Hematopoietic multipotent progenitor cell treated with erythropoietin and hydrocortisone succinate and interleukin-3 and kit ligand, for 15 days (in vitro differentiated cells): ENCODE measurements at regions not wholly inside any gene's neighbourhood (a gene's known extent, or its start where the extent isn't known, plus 50 kb on each side); places are given as distances from the start of the nearest gene placed in this dataset.

ENCODE experiments used
- DNase-seq: peaks from one replicate; pipeline ENCODE4 v3.0.0-alpha.2; 2015; ENCODE audit warnings: low spot score

DNA sequence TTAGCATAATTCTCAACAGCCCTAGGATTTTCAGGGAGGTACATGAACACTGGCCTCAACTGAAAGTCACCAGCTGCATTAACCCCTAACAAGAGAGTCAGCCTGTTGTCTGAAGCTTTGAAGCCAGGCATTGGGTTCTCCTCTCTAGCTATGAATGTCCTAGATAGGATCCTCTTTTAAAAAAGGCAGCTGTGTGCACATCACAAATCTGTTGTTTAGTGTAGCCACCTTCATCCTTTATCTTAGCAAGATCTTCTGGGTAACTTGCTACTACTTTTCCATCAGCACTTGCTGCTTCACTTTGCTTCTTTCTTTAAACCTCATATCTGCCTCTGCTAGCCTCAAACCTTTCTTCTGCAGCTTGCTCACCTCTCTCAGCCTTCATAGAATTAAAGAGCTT, 1692.1 kb downstream of the EFNB2 start:
- DNase-seq: no peak

DNA sequence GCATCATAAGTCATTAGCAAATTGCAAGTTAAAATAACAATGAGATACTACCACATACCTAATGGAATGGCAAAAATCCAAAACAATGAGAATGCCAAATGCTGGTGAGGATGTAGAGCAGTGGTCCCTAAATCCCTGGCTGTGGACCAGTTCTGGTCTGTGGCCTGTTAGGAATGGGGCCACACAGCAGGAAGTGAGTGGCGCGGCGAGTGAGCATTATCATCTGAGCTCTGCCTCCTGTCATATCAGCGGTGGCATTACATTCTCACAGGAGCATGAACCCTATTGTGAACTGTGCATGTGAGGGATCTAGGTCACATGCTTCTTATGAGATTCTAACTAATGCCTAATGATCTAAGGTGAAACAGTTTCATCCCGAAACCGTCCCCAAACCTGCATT, 1694.4 kb downstream of the EFNB2 start:
- DNase-seq: no peak

DNA sequence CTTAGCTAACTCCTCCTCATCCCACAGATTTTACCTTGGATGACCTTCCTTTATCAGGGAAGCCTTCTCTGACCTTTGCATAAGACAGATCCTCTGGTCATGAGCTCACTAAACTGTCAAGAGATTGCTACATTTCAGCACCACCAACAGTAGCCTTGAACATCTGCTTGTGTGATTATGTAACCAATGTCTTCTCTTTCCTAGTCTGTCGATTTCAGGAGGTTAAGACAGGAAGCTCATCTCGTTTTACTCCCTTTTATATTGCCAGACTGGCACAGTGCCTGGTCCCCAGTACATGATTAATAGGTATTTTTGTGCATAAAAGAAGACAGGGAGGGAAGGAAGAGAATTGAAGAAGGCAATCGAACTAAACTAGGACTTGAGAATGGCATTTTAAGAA, 1697.7 kb downstream of the EFNB2 start:
- no peak for DNase-seq

DNA sequence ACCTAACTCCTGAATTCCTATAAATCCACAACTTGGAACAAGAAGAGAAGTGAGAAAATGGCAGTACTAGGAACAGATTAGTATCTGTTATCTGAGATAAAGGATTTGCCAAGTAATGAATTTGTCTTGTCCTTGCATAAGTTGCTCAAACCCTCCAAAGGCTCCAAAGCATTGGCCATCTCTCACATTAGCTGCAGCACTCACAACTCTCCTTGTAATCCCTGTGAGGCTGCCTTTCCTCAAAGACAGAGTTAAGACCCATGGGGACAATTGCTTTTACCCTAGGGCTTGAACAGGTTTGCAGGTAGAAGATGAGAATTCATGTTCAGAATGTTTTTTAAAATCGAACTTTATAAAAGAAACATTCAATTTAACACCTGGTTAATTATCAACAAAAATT, 1702.2 kb downstream of the EFNB2 start:
- no peak for DNase-seq

DNA sequence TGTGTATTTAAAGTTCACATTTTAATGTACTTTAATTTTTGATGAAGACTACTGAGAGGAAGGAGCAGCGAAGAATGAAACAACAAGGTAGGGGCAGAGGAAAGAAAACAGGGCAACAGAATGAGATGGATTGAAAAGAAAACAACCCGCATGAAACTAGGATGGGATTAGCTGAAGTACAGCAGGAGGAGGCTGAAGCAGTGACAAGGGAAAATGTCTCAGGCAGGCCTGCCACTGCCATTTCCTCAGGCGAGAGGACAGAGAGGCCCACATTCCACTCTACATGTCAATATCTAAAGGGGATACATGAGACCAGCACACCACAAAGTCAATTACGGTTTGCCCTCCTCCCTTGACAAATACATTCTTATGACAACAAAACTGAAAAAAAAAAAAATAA, 1703.2 kb downstream of the EFNB2 start:
- DNase-seq: no peak

DNA sequence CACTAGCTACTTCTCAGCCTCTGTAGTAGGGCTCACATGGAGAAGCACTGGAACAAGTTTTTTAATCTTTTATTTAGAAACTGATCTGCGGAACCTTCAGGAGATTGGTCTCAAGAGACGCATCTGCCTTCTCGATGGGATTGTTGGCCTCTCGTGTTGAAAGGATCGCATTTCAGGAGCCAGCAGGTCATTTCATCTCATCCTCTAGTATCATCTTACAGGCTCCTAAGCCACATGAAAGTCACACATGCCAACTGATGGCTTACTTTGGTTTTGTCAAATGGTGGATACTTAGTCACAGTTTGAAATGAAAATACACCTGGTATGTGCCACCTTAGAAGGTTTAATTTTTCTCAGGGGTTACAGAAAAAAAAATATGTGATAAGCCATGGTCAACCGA, 1703.6 kb downstream of the EFNB2 start:
- DNase-seq: no peak

DNA sequence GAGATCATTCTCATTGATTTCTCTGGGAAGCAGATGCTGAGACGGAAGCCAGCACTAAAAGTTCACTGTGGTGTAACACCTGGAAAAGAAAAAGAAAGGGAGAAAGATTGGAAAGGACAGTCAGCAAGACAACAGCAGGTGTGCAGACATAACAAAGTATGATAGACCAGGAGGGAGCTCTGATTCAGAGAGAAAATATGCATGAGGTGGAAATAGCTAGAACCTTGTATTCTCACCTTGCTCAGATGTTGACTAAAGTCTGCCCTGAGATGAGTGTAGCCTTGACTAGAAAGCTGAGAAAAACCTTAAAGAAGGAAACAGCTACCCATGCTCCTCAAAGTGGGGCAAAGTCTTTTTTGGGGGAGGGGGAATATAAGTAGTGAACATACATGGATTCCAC, 1711.8 kb downstream of the EFNB2 start:
- no peak for DNase-seq

DNA sequence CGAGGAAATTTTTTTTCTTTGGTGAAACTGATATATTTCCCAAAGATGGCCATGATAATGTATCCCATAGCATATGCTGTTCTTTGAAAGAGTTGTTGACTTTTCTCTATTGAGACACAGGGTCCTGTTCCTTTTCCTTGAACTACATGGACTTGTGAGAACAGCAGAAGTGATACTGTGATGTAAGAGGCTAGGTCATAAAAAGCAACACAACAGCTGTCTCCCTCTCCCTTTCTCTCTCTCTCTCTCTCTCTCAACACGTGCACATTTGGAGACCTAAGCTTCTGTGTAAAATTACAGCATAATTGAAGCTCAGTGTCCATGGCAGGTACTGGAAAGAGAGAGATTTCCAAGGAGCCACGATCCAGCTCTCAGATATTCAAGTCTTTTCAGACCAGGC, 1712.4 kb downstream of the EFNB2 start:
- no peak for DNase-seq

DNA sequence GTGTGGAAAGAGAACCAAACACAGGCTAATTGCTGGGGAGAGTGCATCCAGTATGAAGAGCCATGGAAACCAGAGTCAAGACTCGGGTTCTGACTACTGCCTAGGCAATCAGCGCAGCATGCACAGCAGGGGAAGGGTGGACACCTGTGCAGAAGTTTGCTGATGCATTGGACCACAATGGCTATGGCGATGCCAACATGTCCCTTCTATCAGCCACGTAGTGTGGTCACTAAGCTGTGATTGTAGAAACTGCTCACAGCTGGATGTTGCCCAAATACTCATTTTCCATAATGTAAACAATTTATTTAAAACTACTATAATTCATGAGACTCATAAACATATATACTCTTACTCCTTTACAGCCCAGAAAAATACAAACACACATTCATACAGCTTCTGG, 1718.2 kb downstream of the EFNB2 start:
- no peak for DNase-seq

DNA sequence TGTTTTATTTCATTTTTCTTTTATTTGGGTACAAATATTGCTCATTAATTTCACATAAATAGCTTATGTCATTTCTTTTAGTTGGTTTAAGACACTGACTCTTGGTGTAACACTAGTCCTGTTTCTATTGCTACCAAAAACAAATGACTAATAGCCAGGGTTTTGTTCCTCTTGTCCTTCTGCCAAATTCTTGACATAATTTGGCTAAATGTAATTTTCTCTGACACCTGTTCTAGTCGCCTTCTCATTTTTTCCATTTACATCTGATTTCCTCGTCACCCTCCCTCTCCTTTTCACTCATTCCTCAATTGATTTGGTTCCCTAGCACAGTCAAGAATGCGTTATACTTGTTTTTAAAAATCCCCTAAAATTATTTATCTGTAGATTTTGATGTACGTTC, 1718.7 kb downstream of the EFNB2 start:
- no peak for DNase-seq

DNA sequence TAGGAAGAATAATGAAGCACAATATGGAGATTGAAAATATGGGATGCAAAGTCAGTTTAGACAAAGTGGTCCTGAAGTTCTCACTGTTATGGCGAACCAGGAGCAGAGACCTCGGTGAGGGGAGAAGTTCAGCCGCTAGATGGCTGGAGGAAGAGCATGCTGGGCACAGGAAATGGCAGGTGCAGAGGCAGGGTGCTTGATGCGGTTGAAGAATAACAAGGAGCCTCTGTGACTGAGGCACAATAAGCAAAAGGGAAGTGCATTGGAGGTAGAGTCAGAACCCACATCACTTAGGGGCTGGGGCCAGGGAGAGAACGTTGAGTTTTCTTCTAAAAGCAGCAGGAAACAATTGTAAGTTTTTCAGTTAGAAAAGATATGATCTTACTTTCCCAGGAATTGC, 1725.2 kb downstream of the EFNB2 start:
- no peak for DNase-seq

DNA sequence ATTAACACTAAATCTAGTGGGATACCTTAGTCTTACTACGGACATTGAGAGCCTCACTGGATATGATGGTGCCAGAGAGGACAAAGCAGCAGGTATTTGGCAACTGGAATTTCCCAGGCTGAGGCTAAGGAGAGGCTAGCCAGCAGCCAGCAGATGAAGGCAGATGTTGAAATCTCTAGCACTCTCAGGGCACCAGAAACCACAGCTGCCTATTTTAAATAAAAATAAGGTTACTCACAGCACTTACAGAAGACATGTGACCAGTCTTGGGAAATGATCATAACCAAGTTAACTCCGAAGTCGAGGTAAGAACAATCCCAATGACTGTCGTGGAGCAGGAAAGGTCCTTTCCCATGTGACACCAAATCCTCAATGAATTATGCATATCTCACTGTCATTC, 1726.0 kb downstream of the EFNB2 start:
- DNase-seq: no peak

DNA sequence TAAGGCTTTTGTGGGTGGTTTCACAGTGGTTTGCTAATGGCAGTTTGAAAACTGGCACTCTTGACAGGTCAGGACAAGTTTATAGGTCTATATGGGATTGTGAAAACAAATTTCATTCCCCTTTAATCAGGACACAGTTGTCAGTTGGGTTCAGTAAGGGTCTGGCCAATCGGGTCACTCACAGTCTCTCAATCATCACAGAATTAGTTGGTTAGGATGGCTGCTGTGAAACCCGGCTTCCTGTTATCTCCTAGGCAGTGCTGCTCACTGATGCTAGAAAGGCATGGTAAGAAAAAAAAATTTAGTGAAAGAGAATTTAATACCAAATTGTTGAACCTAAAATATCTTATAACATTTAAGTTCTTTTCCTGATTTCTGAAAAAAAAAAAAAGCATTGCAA, 1730.1 kb downstream of the EFNB2 start:
- no peak for DNase-seq

DNA sequence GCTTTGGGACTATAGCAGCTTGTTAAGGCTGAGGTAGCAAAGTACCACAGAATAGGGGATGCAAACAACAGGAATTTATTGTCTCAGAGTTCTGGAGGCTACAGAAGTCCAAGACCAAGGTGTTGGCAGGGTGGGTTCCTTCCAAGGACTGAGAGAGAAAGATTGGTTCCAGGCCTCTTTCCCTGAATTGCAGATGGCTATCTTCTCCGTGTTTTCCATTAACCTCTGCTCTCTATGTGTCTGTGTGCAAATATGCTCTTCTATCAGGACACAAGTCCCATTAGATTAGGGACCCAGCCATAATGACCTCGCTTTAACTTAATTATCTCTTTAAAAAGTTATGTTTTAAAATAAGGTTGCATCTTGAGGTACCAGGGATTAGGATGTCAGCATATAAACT, 1732.9 kb upstream of the SLC10A2 start:
- no peak for DNase-seq

DNA sequence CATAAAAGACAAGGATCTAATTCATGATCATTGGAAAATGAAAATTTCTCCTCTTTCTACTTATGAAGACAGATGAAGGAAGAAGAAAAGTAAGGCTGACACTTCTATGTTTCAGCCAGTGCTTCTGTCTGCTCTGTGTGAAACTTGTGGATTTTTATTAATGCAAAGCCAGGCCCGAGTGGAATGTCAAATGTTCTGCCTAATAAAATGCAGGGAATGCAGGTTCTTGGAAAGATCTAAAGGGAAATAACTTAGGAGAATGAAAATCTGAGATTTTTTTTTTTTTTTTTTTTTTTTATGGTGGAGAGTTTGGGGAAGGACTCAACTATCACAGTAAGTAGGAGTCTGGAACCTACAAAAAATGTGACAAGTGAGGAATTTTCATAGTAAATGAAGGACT, 1732.3 kb upstream of the SLC10A2 start:
- no peak for DNase-seq

DNA sequence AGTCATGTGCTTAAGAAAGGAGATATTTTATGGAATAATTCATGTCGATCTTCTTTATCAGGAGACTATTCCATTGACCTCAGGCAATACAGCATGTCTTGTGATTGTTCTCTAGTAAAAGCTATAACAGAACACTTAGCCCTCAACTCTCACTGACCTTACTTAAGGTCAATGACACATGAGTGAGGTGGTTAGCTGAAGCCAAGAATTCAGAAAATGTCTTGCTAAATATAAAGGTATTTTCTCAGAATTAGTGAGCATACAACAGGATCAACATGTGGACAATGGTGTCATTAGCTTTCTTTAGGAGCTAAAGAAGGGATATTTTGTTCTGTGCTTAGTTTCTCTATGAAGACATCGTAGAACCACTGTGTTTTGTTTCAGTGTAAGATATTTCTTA, 1730.4 kb upstream of the SLC10A2 start:
- no peak for DNase-seq

DNA sequence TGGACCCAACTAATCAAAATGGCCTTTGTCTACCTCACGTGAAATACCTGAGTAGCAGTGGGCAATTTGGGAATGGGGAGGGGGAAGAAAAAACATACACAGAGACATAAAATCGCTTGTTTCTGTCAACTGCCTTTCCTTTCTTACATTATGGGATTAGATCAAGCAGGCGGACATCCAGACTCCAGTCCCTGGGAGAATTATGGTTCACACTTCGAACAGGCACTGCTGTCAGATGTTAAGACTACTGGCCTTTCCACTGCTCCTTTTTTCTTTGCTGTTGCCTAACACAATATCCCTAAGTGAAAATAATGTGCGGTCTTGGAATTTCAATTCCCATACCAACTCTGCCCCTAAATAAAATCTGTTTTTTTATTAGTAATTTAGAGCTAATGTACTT, 1719.7 kb upstream of the SLC10A2 start:
- no peak for DNase-seq

DNA sequence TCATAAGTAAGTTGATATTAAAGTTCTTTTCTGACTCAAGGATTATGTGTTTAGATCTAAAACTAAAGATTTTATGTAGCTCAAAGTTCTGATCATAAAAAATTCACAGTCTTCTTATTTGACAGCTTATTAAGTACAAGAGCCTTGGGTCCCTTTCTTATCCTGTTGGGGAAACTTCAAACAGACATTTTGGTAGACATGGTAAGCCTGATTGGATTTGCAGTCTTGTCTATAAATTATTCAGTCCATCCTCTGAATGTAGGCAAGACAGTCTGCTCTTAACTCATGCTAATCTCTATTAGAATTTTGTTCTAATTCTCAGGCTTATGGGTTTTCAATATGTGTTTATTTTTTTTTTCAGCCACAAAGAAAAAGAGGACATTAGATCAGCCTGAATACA, 1718.7 kb upstream of the SLC10A2 start:
- no peak for DNase-seq

DNA sequence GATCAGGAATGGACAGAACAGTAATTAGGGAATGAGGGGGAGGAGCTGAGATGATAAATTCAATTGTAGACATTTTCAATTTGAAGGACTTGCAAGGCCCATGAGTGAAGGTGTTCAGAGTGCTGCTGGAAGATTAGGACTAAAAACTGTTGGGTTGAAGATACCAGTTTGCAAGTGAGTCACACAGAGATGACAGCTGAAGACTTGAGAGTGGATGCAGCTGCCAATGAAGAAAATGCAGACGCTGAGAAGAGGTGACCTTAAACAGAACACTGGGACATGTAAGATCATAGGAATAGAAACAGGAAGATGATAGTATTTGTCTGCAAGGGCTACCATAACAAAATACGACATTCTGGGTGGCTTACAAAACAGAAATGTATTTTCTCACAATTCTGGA, 1716.5 kb upstream of the SLC10A2 start:
- DNase-seq: no peak

DNA sequence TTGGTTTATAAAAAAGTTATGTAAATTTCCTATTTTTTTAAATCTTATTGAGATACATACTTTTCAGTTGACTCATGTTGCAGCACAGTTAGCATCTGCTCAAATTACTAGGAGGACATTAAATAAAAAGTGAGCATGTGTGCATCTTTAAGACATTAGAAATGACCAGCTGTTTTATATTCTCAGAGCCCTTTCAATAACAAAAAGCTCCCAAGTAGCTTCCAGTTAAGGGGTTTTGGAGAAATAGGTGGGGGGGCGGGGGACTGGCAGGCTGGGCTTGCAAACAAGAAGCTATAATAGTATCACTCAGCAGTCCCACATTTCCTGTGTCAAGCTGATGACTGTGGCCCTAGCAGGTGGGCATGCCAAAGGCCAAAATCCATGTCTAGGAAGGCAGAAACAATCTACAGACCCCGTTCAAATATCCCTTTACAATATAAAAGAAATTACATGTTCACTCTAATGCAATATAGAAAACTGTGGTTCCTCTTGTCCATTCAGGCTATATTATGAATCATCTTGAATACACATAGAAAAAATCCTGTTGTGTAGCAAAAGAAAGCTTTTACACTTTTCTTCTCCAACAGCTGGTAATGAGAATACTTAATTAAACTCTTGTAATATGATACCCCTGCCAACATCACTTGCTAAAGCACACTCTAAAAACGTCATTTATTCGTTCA, 1713.2 kb upstream of the SLC10A2 start:
- no peak for DNase-seq

DNA sequence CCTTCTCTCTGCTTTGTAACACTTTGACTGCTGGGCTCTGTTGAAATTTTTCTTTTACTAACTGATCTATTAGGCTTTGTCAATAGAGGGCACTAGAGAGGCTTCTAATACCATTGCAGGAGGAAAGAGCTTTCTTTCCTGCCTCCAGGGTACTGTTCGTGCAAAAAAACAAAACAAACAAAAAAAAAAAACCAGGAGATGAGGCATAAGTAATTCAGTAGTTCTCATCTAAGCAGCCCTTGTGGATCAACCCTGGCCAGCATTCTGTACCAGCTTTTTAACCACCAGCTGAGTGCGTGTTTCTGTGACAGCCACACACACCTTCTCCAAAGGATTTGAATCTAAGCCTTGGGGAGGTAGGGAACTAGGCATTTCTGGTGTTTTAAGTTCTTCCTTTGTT, 1707.6 kb upstream of the SLC10A2 start:
- DNase-seq: no peak

DNA sequence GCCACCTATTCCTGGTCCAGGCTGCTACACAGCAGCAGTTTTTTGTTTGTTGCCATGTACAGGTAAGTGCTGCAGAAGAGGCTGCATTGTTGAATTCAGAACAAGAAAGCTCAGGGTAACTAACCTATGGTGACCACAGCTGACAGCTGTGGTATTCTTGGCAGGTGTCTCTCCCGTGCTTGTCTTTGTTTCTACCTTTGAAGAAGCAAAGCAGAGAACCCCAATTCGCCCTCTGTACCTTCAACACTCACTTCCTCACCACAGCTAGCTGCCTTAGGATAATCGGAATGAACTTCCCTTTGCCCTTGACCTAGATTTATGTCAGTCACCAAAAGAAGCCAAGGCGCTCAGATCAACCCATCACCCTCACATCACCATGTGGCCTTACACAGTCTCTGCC, 1703.3 kb upstream of the SLC10A2 start:
- no peak for DNase-seq

DNA sequence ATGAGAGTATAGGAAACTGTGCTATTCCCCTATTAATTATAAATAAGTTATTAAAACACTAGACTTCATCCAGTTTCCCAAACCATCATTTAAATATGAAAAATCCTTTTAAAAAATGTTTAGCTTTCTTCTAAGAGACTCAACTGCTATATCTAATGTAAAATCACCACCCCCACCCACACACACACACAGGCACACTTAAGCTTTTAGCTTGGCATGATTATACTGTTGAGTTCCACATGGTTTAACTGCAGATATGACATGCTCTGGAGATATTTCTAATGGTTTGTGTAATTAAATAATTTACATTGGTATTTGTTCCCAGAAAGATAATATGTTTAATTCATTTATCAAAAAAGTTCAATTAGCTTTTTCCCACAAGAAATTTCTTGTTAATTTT, 1700.1 kb upstream of the SLC10A2 start:
- DNase-seq: no peak

DNA sequence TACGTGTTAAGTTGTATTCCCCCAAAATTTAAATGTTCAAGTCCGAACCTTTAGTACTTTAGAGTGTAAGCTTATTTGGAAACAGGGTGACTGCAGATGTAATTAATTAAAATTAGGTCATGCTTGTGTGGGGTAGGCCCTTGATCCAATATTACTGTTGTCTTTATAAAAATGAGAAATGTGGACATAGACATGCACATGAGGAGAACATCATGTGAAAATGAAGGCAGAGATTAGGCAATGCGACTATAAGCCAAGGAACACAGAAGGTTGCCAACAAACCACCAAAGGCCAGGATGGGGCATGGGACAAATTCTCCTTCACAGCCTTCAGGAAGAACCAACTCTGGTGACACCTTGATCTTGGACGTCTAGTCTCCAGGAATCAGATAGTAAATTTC, 1698.4 kb upstream of the SLC10A2 start:
- DNase-seq: no peak

DNA sequence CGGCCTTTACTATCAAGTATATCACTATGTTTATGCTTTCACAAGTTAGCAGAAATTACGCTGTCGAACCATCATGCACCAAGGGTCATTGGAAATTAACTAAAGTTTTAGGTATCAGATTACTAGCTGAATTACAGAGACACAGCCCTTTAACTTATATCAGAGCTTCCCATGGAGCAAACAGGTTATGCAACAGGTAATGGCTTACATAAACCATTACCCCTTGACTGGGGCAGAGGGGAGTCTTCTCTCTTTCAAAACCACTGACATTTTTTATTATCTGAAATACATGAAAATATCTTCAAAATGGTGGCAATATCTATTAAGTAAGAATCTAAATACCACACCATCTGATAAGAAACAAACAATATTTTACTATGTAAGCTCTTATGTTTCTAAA, 1692.9 kb upstream of the SLC10A2 start:
- DNase-seq: no peak
